Astrocyte (in vitro differentiated cells and primary cell): ENCODE measurements at regions not wholly inside any gene's neighbourhood (a gene's known extent, or its start where the extent isn't known, plus 50 kb on each side); places are given as distances from the start of the nearest gene placed in this dataset.

Experiments
- EZH2 ChIP-seq: IDR thresholded peaks from 2 replicates; pipeline ENCODE4 v1.6.1; 2012; ENCODE audit warnings: mild to moderate bottlenecking, low read length, inconsistent platforms; ENCODE audit not compliant: insufficient read depth
- TF ChIP-seq, protein P1 (sequence below): IDR thresholded peaks from 2 replicates; pipeline ENCODE4 v1.5.1; 2011; ENCODE audit warnings: low read depth, mild to moderate bottlenecking, inconsistent platforms, low read length, moderate library complexity; ENCODE audit not compliant: insufficient read depth

DNA sequence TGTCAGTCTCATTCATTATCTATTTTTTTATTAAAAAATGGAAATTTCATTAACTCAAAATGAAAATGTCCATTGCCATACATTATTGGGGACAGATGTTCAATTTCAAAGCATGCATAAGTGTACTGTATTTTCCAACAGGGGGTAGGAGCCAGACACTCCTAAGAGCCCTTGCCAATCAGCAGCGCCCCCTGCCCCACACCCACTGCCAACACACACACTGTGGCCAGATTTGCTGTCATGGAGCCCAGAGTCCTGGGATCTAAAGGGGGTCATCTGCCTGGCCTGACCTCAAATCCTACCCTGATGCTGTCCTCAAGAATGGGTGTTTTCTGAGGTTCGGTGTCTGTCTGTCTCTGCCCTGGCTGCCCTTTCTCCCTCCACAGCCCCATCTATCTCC lies 162.2 kb upstream of the TWIST2 start:
- TF ChIP-seq, protein P1, sequence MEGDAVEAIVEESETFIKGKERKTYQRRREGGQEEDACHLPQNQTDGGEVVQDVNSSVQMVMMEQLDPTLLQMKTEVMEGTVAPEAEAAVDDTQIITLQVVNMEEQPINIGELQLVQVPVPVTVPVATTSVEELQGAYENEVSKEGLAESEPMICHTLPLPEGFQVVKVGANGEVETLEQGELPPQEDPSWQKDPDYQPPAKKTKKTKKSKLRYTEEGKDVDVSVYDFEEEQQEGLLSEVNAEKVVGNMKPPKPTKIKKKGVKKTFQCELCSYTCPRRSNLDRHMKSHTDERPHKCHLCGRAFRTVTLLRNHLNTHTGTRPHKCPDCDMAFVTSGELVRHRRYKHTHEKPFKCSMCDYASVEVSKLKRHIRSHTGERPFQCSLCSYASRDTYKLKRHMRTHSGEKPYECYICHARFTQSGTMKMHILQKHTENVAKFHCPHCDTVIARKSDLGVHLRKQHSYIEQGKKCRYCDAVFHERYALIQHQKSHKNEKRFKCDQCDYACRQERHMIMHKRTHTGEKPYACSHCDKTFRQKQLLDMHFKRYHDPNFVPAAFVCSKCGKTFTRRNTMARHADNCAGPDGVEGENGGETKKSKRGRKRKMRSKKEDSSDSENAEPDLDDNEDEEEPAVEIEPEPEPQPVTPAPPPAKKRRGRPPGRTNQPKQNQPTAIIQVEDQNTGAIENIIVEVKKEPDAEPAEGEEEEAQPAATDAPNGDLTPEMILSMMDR = no peak
- no peak for TF ChIP-seq EZH2
